Embryonic facial prominence (tissue), 1 donor: ENCODE measurements at regions not wholly inside any gene's neighbourhood (a gene's known extent, or its start where the extent isn't known, plus 50 kb on each side); places are given as distances from the start of the nearest gene placed in this dataset.

Experiments
- DNase-seq: peaks from one replicate; pipeline ENCODE4 v3.0.0-alpha.2; 2016; ENCODE audit errors: extremely low spot score

DNA sequence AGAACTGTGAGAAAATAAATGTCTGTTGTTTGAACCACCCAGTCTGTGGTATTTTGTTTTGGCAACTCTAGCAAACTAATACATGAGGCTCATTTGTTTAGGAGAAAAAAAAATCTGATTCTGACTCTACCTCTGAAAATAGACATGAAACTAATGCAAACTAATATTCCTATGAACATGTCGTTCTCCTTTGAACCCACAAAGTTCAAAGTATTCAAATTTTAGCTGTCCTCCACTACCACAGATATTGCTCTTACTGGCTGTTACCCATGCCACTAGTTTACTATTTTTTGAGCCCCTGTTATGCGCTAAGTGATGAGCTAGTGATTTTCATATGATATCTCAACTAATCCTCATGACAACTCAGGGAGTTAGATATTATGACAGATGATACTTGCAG lies 58.8 kb upstream of the ZNF804B start:
- DNase-seq, result no peak

DNA sequence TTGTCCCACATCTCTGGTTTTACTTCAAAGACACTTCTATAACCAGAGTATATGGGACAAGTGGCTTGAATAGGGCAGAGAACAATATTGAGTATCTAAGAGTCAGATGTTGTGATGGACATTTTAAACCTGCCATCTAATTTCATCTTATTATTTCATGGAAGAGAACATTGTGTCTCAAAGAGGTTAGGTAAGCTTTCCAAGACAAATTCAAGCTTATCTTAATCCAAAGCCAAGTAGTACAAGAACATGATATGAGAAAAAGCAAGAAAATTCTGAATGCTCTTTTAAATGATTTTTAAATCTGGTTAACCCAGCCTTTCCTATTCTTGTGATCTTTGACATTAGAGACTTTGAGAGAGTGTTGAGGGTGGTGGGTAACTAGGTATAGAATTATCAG lies 65.3 kb upstream of the ZNF804B start:
- no peak for DNase-seq

DNA sequence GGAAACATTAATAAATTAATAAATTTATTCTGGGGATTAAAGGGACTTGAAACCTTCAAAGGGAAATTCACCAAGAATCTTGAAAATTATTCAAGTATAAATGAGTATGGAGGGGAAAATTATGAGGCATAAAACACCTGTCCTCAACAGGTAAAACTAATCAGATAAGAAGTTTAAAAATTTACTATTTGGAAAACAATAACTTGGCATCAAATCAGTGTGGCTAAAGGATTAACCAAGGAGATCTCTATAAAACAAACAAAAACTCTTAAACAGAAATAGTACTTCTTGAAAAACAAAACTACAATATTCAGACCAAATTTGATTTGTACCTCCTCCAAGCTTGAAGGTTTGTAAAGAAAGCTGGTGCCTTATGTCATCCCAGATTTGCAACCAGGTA lies 66.4 kb upstream of the ZNF804B start:
- no peak for DNase-seq

DNA sequence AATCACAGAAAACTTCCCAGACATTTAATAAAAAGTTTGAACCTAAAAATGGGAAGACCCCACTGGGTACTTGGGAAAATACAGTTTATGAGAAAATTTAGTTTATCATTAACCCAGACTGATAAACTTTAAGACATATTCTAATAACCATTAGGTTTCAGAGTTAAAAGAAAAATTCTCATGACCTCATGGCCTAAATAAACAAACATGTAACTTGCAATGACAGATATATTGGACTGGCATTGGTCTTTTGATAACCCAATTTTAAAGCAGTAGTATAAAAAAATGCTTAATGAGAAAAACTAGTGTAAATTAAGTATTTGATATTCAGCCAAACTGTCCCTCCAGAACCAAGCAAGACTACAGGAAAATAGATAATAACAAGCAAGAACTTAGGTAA lies 67.0 kb upstream of the ZNF804B start:
- no peak for DNase-seq

DNA sequence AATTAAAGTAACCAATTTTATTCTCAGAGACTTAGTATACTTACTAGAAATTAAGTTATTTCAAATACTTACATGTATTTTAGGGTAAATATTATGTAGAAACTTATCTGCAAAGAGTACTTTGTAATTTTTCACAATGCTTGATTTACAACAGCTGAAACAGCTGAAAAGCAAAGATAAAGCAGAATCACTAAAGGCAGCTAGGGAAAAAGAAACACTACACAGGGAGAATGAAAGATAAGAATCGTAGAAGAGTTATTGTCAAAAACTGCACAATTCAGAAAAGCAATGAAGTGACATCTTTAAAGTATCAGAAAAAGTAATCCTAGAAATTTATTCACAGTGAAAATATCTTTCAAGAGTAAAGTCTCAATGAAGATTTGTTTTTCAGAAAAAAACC lies 69.7 kb upstream of the ZNF804B start:
- DNase-seq, result no peak

DNA sequence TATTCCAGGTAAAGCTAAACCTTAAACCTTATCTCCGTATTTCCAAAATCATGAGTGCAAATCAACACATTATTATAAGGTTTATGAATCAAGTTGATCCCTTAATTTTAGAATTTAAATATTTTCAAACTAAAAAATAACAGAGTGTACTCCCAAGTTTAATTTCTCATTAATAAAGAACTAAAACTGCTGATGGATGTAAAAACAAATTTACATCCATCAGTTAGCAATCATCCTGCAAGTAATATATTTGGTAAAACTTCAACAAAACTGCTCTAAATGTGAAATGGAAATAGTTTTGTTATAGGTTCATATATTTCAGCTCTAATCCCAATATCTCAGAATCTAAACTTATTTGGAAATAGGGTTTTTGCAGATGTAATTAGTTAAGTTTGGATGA lies 71.3 kb upstream of the ZNF804B start:
- DNase-seq, result no peak

DNA sequence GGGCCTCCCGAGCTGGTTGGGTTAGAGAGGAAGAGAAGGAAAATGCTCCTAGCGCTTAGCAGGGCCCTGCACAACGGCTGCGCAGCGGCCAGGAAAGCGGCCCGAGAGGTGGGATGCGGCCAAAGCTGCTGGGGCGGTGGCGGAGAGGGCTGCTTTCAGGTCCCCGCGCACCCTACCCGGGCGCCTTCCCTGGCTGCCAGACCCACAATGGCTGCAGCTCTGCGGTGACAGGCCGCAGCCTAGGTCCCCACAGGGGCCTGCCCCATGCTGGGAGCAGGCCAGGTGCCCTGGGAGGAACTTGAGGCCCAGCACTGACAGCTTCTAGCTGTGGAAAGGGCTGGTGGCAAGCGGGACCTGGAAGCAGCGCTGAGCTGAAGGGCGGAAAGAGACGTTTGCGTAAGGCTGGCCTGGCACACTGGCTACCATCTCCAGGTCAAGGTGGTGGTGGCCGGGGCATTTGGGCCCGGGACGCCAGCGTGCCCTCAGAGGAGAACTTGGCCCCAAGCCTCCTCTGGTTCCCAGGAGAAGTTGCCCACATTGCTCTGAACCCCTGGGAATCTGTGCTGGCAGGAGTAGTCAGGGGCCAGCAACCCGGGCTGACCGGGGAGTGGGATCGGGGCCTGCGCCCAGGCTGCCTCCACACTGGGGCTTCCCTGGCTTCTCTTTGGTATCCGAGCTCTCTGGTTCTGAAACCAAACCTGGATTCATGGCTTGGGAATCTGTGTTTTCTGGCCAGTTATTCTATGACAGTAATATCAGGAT lies 72.9 kb upstream of the ZNF804B start:
- no peak for DNase-seq

DNA sequence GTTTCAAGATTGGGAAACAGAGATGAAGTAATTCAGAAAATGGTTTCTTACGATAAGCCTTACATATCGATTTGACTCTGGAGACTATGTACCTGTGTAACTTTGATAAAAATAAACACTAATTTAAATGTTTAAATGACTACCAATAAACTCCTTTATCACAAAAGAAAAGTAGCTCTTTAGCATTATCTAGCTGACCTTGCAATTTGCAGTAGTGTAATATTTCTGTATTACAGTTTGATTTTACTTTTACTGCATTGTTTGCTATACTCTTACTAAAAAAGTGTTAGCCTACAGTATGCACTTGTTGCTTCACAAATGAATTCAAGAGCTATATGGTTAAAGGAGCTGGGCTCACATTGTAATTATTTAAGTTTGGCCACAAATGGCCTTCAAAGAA lies 77.8 kb upstream of the ZNF804B start:
- no peak for DNase-seq

DNA sequence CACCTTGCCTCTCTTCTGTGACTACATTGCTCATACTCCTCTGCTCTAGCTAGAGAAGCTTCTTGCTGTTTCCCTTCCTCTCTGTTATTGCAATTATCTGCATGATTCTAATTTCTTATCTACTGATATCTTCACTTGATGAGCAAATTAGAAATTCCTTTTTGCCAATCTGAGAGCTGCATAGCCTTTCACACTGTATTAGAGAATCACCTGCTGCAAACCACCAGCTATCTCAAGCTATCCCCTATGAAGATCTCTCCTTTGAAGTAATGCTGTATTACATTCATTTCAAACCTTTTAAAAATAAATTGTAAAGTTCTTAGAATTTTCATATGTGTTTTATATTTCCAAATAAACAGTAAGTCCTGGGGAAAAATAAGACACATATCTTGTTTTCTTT lies 89.0 kb upstream of the ZNF804B start:
- no peak for DNase-seq

DNA sequence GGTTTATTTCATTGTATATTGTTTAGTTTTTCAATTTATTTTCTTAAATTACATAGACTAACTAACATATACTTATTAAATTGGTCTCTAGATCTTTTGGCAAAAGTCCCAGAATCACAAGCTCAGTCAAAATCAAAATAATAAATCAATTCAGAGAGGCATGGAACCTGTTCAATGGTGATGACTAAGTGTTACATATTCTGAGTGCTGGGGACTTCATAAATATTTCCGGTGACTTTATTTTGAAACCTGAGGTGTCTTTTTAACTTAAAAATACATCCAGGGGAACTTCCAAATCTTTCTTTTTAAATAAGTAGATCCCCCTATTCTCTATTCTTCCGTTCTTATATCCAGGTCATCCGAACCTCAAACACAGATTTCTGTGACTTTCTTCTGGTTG lies 89.6 kb upstream of the ZNF804B start:
- DNase-seq, result no peak

DNA sequence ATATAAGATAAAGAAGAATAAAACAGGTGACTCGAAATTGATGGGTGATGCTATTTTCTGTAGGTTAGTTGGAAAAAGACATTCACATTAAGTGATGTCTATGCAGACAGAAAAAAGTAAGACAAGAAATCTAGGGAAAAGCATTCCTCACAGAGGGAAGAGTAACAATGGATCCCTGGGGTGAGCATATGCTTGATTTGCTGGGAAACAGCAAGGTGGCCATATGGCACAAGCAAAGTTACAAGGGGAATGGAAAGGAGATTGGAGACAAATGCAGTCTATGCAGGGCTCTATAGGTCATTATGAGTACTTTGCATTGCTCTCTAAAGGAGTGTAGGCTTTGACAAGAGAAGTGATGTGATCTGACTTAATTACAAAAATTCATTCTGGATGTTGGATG lies 90.9 kb upstream of the ZNF804B start:
- DNase-seq, result no peak

DNA sequence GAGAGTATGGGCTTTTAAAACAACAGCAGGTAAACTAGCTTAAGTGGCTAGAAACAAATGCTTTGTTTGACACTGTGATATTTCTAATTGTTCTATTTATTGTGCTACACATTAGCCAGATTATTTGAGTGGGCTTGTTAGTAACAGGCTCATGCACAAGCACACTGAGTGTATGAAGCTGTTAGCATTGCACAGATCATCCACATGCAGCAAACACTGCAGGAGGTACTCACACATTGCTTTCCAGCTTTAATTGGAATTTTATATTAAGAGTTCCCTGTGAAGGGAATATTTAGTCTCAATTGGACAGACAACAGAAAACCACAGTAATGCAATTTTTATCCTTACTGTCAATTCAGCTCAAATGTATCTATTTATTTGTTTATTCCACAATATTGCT lies 92.9 kb upstream of the ZNF804B start:
- DNase-seq, result no peak

DNA sequence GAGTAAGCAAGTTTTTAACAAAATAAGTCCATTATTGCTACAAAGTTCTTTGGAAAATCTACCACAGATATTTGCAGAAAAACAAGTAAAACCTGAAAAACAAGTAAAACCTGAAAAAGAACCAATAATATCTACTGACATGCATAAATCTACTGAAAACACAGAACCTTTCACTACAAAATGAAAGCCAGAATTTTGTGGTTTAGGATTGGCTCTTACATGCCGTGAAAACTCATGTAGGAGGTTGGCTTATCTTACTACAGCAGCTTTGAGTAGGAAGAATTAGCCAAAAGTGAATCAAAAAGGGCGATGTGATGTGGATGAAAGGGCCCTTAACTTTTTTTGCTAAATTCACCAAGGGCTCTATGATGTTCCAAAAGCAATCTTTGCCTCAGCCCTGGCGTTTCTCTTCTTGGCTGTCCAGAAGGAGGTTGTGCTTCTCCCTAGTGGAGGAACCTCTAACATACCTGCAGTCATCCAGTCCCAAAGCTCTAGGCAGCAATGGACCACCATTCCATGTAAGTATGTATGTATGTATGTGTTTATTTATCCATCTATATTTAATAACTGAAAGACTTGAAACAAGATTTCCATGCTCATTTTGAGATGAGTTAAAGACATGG lies 93.5 kb upstream of the ZNF804B start:
- no peak for DNase-seq

DNA sequence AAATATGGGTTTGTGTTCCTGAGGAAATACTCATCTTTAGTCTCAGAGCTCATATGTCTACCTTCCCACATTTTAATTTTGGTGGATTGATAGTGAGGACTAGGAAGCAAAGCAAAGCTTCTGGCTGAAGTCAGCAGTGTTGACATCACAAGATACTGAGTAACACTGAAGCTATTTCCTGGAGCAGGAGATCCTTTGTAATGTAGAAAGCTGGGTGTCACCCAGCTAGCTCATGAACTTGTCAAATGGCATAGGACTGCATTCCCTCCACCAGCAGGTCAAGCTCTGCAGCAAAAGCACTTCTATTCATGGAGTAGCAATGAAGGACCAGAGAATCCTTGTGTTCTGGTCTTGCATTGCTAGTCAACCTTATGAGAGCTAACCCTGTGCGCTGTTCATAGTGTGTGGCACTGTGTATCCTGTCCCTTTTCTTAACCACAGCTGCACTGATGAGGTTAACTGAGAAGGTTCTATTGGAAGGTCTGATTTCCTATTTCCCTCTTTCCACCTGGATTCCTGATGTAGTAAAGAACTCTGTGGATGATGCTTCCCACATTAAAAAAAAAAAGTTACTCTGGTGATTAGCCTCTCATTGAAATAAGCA lies 94.8 kb upstream of the ZNF804B start:
- DNase-seq, result no peak

DNA sequence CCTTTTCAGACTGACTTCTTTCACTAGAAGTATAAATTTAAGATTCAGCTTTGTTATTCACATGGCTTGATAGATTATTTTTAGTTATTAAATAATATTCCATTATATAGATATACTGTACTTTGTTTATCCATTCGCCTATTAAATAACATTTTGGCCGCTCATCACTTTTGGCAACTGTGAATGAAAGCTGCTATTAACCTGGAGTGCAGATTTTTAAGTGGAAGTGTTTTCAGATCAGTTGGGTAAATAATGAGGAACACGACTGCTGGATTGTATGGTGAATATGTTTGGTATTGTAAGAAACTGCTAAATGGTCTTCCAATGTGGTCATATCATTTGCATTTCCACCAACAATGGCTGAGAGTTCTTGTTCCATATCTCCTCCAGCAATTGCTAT lies 97.6 kb upstream of the ZNF804B start:
- DNase-seq, result no peak

DNA sequence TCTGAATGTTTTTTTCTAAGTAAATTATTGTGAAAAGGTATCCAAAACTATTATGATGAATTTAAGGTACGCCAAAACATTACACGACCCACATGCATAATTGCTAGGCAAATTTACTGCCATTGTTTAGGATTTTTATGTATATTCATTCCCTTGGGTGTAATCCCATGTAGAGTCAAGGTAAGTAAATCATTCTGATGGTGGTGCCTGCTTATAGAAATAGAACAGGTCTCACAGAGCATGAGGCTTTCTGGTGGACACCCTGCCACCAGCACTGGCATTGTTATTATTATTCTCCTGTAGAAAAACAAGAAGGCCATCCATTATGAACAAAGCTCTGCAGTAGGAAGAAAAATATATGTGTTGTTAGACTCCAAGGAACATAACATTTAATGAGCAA lies 111.7 kb upstream of the ZNF804B start:
- DNase-seq, result no peak

DNA sequence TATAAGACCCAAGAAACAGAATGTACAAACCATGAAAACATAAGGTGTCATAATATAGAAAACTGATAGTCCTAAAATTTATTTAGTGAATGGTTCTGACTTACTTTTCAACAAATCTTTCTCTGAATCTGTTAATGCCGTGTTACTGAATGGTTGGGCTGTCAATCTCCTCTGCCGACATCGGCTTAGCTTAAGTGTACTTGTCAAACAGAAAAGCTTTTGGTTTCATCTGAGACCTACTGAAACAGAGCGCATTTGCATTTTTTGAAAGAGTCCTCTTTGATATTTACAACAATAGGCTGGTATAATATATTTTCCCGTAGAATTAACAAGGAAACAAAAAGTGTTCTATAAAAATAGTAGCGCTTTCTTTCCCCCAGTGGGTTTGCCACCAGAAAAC lies 120.9 kb upstream of the ZNF804B start:
- DNase-seq, result no peak

DNA sequence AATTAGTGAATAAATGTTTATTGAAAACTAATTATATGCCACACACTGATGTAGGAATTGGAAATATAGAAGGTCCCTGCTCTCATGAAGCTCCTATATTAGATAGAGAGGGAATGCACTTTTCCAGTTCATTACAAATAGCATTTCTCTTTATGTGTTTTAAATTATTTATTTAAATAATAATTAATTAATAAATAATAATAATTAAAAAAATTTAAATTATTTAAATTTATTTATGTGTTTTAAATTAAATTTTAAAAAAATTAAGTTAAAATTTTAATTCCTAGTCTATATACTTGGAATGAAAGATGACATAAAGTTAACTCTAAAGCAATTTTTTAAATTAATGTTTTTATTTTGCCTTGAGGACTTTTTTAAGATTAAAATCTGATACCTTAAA lies 121.7 kb upstream of the ZNF804B start:
- DNase-seq, result no peak

DNA sequence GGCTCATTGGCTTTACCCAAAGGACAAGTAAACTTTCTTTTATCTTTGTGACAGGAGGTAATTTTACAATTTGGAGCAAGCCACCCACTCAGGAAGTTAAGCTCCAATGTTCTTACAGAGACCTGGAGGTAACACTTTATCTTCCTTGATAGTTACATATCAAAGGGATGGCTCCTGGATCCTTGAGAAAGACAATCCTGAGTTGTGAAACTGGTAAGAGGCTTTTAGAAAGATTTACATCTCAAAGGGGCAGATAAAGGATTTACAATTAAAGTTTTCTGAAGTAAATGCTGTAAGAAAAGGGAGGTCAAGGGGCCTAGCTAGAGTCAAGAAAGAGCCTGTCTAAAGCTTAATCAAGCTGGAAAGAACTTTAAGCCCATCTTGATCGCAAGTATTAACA lies 124.4 kb upstream of the ZNF804B start:
- no peak for DNase-seq

DNA sequence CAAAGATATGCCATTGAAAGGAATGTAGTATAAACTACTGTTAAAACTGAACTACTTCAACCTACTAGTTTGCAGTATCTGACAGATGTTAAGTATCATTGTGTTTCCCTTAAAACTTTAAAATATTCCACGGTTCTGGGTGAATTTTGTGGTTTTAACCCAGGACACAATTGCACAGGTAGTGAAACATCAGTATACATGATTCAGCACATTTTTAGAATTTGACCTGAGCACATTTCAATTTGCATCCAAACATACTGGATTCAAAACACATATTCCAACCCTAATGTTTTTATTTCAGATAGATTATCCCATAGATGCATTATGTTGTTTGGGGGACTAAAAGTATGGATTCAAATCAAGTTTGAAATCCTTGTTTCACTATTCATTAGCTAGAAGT lies 129.9 kb upstream of the ZNF804B start:
- no peak for DNase-seq

DNA sequence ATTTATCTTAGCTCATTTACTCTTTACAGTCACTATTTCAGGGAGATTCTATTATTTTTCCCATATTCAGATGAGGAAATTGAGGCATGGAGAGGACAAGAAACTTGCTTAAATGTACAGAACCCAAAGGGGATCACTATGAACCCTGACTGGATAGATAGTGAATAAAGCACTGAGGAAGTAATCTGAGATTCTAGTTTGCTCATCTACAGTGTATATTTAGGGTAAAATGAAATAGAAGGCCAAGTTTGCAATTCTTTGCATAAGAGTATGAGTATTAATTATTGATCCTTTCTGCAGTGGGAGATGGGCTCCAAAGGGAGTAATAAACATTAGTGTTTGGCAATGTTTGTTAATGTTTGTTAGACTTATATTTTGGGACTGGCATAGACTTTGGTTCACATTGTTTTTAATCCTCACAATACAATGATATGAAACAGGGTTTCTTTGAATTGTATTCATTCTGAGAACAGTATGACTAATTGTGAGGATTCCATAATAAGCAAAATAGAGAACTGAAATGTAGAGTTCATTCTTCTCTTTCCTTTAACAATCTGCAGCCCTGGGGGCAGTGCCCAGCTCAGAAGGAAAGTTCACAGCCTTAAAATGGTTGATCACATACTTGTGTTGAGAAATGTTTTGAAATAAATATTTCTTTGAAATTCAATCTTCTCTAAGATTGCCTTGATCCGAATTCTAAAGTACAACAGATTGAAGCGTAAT lies 131.0 kb upstream of the ZNF804B start:
- DNase-seq, result no peak

DNA sequence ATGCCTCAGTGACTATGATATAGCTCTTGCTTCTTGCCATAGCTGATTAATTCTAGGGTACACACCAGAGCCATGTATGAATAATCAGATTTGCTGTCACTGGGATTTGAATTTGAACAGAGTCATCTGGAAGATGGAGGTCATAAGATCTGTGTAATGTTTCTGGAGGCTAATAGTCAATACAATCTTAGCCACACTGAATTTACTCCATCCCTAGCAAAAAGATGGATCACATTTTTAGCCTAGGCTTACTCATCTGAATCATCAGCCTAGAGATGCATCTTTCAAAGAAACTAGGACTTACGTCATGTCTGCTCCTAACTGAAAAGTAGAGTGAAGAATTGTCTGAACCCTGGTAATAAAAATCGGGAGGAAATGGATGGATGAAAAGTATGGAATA lies 142.3 kb upstream of the ZNF804B start:
- no peak for DNase-seq

DNA sequence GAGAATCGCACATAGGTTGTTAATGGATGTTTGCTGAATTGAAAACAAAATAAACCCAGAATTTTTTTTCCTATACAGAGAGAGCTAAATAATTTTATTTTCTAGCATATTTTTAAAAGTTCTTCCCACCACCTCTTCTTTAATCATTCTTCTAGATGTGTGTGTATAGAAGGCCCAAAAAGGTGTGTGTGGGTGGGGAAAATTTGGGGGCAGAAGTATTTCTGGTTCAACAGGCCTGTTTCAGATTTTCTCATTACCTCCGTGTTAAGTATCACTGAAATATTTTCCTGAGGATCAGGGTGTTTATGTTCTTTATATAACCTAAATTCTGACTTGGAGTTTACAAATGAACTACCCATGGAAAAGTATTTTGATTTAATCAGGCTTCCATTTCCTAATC lies 144.2 kb upstream of the ZNF804B start:
- DNase-seq, result no peak
